K562 (cell line): ENCODE measurements at regions not wholly inside any gene's neighbourhood (a gene's known extent, or its start where the extent isn't known, plus 50 kb on each side); places are given as distances from the start of the nearest gene placed in this dataset.

Experiments used
- ATAC-seq: fragments of 200-7000 bp; cut with Tn5 transposase; 3 replicates; pipeline ENCODE4 v1.9.1; 2020; ENCODE audit warnings: moderate library complexity
- BruUV-seq: library from RNA; stranded (reverse); fragments of 400-500 nt; replicated peaks from 2 replicates; lab custom pipeline; 2021; lab: Mats Ljungman, UMichigan
- CTCF ChIA-PET: fragments of 300-600 bp; formaldehyde crosslinking; extraction: SDS; loops from one replicate; lab custom pipeline; 2021; ENCODE audit warnings: low intra/inter-chr PET ratio; lab: Yijun Ruan, JAX
- POLR2A ChIA-PET: fragments of 300-600, 350-650 bp; sonication (Branson Sonifier 250); formaldehyde crosslinking; extraction: SDS; loops from one replicate; lab custom pipeline; 2021; ENCODE audit warnings: antibody characterized with exemption, inconsistent platforms; lab: Yijun Ruan, JAX
- DNase-seq, 4 experiments: peaks; one replicate each; pipeline versions ENCODE4 v3.0.0 to v3.0.0-alpha.2; 2011 to 2018; ENCODE audit warnings: low spot score in 3 of 4, mixed read lengths in 3 of 4; ENCODE audit errors: extremely low read depth in 1 of 4
- FAIRE-seq: peaks from 2 replicates; lab custom pipeline; 2011; peaks lifted over from hg19 to GRCh38; lab: Jason Lieb, UNC
- H2AFZ ChIP-seq: 2 replicates; pipeline ENCODE4 v1.6.0; 2011; ENCODE audit warnings: low read depth, low read length, control low read depth, inconsistent platforms
- H3K27ac ChIP-seq: fragments of 200-600 bp; 3 replicates; pipeline ENCODE4 v1.8.0; 2011; ENCODE audit warnings: low read depth, mild to moderate bottlenecking, control low read depth, inconsistent platforms, low read length, moderate library complexity, mixed read lengths; ENCODE audit errors: extremely low read depth
- H3K27me3 ChIP-seq, 2 experiments: fragments of 300-600 bp in 1 of 2; 2 replicates in 1 of 2; 3 replicates in 1 of 2; pipeline versions ENCODE4 v1.6.0 to v1.8.0; 2011; ENCODE audit warnings: inconsistent platforms in 2 of 2, low read length in 2 of 2, mild to moderate bottlenecking in 1 of 2, mixed read lengths in 1 of 2, moderate library complexity in 1 of 2; ENCODE audit not compliant: control insufficient read depth in 2 of 2, insufficient read depth in 2 of 2
- H3K36me3 ChIP-seq: fragments of 300-600 bp; 3 replicates; pipeline ENCODE4 v1.8.0; 2011; ENCODE audit warnings: mild to moderate bottlenecking, low read length, inconsistent platforms; ENCODE audit not compliant: control insufficient read depth, insufficient read depth
- H3K4me1 ChIP-seq, 2 experiments: fragments of 200-600 bp in 1 of 2; replicated peaks in 1 of 2; 2 replicates in 1 of 2; 3 replicates in 1 of 2; pipeline versions ENCODE4 v1.5.1 to v1.8.0; 2011; ENCODE audit warnings: inconsistent platforms in 2 of 2, low read length in 2 of 2, mild to moderate bottlenecking in 1 of 2, mixed read lengths in 1 of 2, moderate library complexity in 1 of 2; ENCODE audit not compliant: control insufficient read depth in 2 of 2, insufficient read depth in 2 of 2
- H3K4me2 ChIP-seq: 2 replicates; pipeline ENCODE4 v1.6.1; 2011; ENCODE audit warnings: low read length, control low read depth, inconsistent platforms, mixed read lengths; ENCODE audit not compliant: insufficient read depth
- H3K4me3 ChIP-seq: fragments of 200-600 bp; sonication (generic), shearing (Covaris generic); 2 replicates; pipeline ENCODE4 v1.5.1; 2016; ENCODE audit warnings: control low read depth, inconsistent platforms
- H3K79me2 ChIP-seq: fragments of 200-600 bp; 3 replicates; pipeline ENCODE4 v1.8.0; 2011; ENCODE audit warnings: low read length, inconsistent platforms; ENCODE audit not compliant: control insufficient read depth, insufficient read depth
- H3K9ac ChIP-seq, 2 experiments: 2 replicates each; pipeline versions ENCODE4 v1.6.0 to v1.6.1; 2011; ENCODE audit warnings: low read depth in 2 of 2, low read length in 2 of 2, control low read depth in 1 of 2, inconsistent platforms in 1 of 2, mild to moderate bottlenecking in 1 of 2, mixed read lengths in 1 of 2; ENCODE audit not compliant: insufficient read depth in 1 of 2
- H3K9me1 ChIP-seq: one replicate; pipeline ENCODE4 v1.6.0; 2011; ENCODE audit warnings: inconsistent platforms, mild to moderate bottlenecking, low read length, moderate library complexity; ENCODE audit not compliant: control insufficient read depth, insufficient read depth
- H3K9me3 ChIP-seq: replicated peaks from 2 replicates; pipeline ENCODE4 v1.5.1; 2011; ENCODE audit warnings: low read depth, low read length, inconsistent platforms; ENCODE audit not compliant: control insufficient read depth, insufficient read depth
- H4K20me1 ChIP-seq: replicated peaks from 2 replicates; pipeline ENCODE4 v1.6.1; 2011; ENCODE audit warnings: low read length, inconsistent platforms, mixed read lengths; ENCODE audit not compliant: control insufficient read depth, insufficient read depth
- ETS2 ChIP-seq: IDR thresholded peaks from 2 replicates; pipeline ENCODE4 v1.6.1; 2016; ENCODE audit warnings: borderline replicate concordance, missing genetic modification characterization, mild to moderate bottlenecking, moderate library complexity, missing compliant biosample characterization; ENCODE audit not compliant: poor library complexity, severe bottlenecking
- KLF6 ChIP-seq: fragments of 250-450 bp; sonication (Bioruptor Pico); IDR thresholded peaks from 2 replicates; pipeline ENCODE4 v1.4.0; 2020; ENCODE audit warnings: mild to moderate bottlenecking, moderate library complexity, borderline replicate concordance
- PRMT5 ChIP-seq: sonication (generic); formaldehyde crosslinking; IDR thresholded peaks from 2 replicates; pipeline ENCODE4 v1.5.0; 2020; ENCODE audit warnings: missing genetic modification reagents
- THRA ChIP-seq: fragments of 450-650 bp; IDR thresholded peaks from 2 replicates; pipeline ENCODE4 v1.6.1; 2017; ENCODE audit warnings: mild to moderate bottlenecking, moderate library complexity
- ZBTB9 ChIP-seq: fragments of 450-650 bp; formaldehyde crosslinking; IDR thresholded peaks from 2 replicates; pipeline ENCODE4 v1.4.0; 2020; ENCODE audit warnings: mild to moderate bottlenecking, moderate library complexity
- WGBS: fragments of 100-300 bp; shearing (Covaris generic); methylation state at CpG from one replicate; pipeline ENCODE4 v1.1.6; 2016; ENCODE audit warnings: low coverage, mixed read lengths; ENCODE audit not compliant: insufficient coverage; ENCODE audit errors: missing lambda C conversion rate; 5-methylcytosine and 5-hydroxymethylcytosine counted together
- in situ Hi-C: fragments of 300-500 bp; cut with MboI; formaldehyde crosslinking; loops from 4 replicates; pipeline ENCODE4 v1.15.0; 2018; ENCODE audit warnings: inconsistent platforms, mixed read lengths
- intact Hi-C: fragments of 100-400 bp; cut with micrococcal nuclease; formaldehyde crosslinking; loops from 2 replicates; pipeline ENCODE4 v1.14.2; 2022

- FAIRE-seq: no peak
- Histone ChIP-seq H3K4me2 (no peak overlapping the region), H3K9ac (no peak overlapping the region), H3K27ac (no peak overlapping the region), H2AFZ (no peak overlapping the region), H3K79me2 (no peaks in the 10 kb centered on the region), H3K27me3 (no peaks in the 10 kb centered on the region), H3K9me1 (no peaks in the 10 kb centered on the region), H3K4me3 (no peak overlapping the region), H4K20me1 (no peaks in the 10 kb centered on the region), H3K36me3 (no peaks in the 10 kb centered on the region), H3K4me1 (no peaks in the 10 kb centered on the region; a peak in 1 of 5 replicates), H3K9me3 (no peaks in the 10 kb centered on the region)
- DNase-seq: no peak
- no peak for TF ChIP-seq PRMT5 (CRISPR knock-in tag)
- TF ChIP-seq ZBTB9 (CRISPR knock-in tag): no peak
- TF ChIP-seq THRA: no peak
- TF ChIP-seq KLF6 (CRISPR knock-in tag): no peak
- TF ChIP-seq ETS2: no peak
- intact Hi-C loops: no loop called here
- WGBS: 4% methylated on average over 2 of the region's 2 CpGs
- no TSS peak for BruUV-seq
- CTCF ChIA-PET: no interaction called here
- in situ Hi-C loops: no loop called here
- ATAC-seq: no peak
- POLR2A ChIA-PET: no interaction called here
Measured at GRCh38 chr9:88710449-88710848, 175.5 kb downstream of the NXNL2 start.
